DOHH2 (cell line): ENCODE measurements at regions not wholly inside any gene's neighbourhood (a gene's known extent, or its start where the extent isn't known, plus 50 kb on each side); places are given as distances from the start of the nearest gene placed in this dataset.

Experiments used
- H3F3A ChIP-seq: fragments of 200-600 bp; sonication (generic), shearing (Covaris generic); 2 replicates; pipeline ENCODE4 v1.6.0; 2016; ENCODE audit warnings: antibody characterized with exemption, mild to moderate bottlenecking; ENCODE audit not compliant: control insufficient read depth, insufficient read depth
- H3K27ac ChIP-seq: fragments of 200-600 bp; sonication (generic); 2 replicates; pipeline ENCODE4 v1.5.1; 2014; ENCODE audit warnings: low read depth, mild to moderate bottlenecking, low read length, moderate library complexity
- H3K27me3 ChIP-seq: fragments of 200-600 bp; sonication (generic); 2 replicates; pipeline ENCODE4 v1.6.1; 2014; ENCODE audit warnings: mild to moderate bottlenecking, low read length, mixed read lengths; ENCODE audit not compliant: control insufficient read depth
- H3K36me3 ChIP-seq: fragments of 200-600 bp; sonication (generic); 2 replicates; pipeline ENCODE4 v1.6.1; 2014; ENCODE audit warnings: mild to moderate bottlenecking, low read length, moderate library complexity, mixed read lengths; ENCODE audit not compliant: control insufficient read depth
- H3K4me1 ChIP-seq: fragments of 200-600 bp; sonication (generic); 2 replicates; pipeline ENCODE4 v1.6.1; 2014; ENCODE audit warnings: mild to moderate bottlenecking, low read length, mixed read lengths; ENCODE audit not compliant: control insufficient read depth
- H3K4me2 ChIP-seq: fragments of 200-600 bp; sonication (generic); 2 replicates; pipeline ENCODE4 v1.6.0; 2014; ENCODE audit warnings: mild to moderate bottlenecking, low read length, moderate library complexity
- H3K4me3 ChIP-seq: fragments of 200-600 bp; sonication (generic); 2 replicates; pipeline ENCODE4 v1.5.1; 2014; ENCODE audit warnings: mild to moderate bottlenecking, low read length, mixed read lengths
- H3K79me2 ChIP-seq: fragments of 200-600 bp; sonication (generic); 2 replicates; pipeline ENCODE4 v1.6.1; 2014; ENCODE audit warnings: mild to moderate bottlenecking, low read length, mixed read lengths; ENCODE audit not compliant: control insufficient read depth
- H3K9me2 ChIP-seq: fragments of 200-600 bp; sonication (generic); replicated peaks from 2 replicates; pipeline ENCODE4 v1.6.1; 2014; ENCODE audit warnings: mild to moderate bottlenecking, low read length, mixed read lengths; ENCODE audit not compliant: control insufficient read depth
- H3K9me3 ChIP-seq: fragments of 200-600 bp; sonication (generic); 2 replicates; pipeline ENCODE4 v1.6.1; 2014; ENCODE audit warnings: antibody characterized with exemption, low read length, mixed read lengths; ENCODE audit not compliant: control insufficient read depth, insufficient read depth
- H4K20me1 ChIP-seq: fragments of 200-600 bp; sonication (generic); 2 replicates; pipeline ENCODE4 v1.6.0; 2014; ENCODE audit warnings: low read depth, mild to moderate bottlenecking, antibody characterized with exemption, low read length, moderate library complexity; ENCODE audit not compliant: control insufficient read depth, insufficient read depth
- EZH2phosphoT487 ChIP-seq: fragments of 200-600 bp; sonication (generic); IDR thresholded peaks from 2 replicates; pipeline ENCODE4 v1.6.1; 2017; ENCODE audit warnings: borderline replicate concordance, mild to moderate bottlenecking, antibody characterized with exemption, low read length, moderate library complexity, mixed read lengths
- TF ChIP-seq, protein P1 (sequence below): fragments of 200-600 bp; sonication (generic); IDR thresholded peaks from one replicate; pipeline ENCODE4 v1.5.1; 2014; ENCODE audit warnings: antibody characterized with exemption, mild to moderate bottlenecking, low read depth, low read length; ENCODE audit not compliant: poor library complexity, severe bottlenecking

DNA sequence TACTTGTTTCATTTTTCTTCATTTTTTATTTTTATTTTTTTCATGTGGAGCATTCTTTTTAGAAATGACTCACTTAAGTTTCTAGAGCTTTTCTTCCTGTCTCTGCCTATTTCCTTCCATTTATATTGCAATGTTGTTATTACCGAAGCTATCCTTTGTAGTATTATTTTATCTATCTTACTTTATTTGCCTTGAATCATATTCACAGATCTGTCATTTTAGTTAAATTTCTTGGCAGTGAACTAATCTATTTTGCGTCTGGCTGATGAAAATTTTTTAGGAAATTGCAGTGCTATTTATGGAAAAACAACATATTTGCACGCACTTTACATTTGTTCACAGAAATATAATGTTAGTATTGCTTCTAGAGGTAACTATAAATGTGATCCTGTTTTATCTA lies 956.9 kb upstream of the SLC39A10 start:
- no peaks in the 10 kb centered on the region for H3K9me3 ChIP-seq
- no peaks in the 10 kb centered on the region for H3F3A ChIP-seq
- no peak overlapping the region for H3K4me3 ChIP-seq
- H3K27me3 ChIP-seq, result no peaks in the 10 kb centered on the region
- no peak overlapping the region for H3K4me2 ChIP-seq
- TF ChIP-seq, protein P1, sequence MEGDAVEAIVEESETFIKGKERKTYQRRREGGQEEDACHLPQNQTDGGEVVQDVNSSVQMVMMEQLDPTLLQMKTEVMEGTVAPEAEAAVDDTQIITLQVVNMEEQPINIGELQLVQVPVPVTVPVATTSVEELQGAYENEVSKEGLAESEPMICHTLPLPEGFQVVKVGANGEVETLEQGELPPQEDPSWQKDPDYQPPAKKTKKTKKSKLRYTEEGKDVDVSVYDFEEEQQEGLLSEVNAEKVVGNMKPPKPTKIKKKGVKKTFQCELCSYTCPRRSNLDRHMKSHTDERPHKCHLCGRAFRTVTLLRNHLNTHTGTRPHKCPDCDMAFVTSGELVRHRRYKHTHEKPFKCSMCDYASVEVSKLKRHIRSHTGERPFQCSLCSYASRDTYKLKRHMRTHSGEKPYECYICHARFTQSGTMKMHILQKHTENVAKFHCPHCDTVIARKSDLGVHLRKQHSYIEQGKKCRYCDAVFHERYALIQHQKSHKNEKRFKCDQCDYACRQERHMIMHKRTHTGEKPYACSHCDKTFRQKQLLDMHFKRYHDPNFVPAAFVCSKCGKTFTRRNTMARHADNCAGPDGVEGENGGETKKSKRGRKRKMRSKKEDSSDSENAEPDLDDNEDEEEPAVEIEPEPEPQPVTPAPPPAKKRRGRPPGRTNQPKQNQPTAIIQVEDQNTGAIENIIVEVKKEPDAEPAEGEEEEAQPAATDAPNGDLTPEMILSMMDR, result no peak
- H3K9me2 ChIP-seq, result no peaks in the 10 kb centered on the region
- H3K36me3 ChIP-seq, result no peaks in the 10 kb centered on the region
- H3K27ac ChIP-seq, result no peak overlapping the region
- no peaks in the 10 kb centered on the region for H4K20me1 ChIP-seq
- no peaks in the 10 kb centered on the region for H3K79me2 ChIP-seq
- H3K4me1 ChIP-seq, result no peaks in the 10 kb centered on the region

DNA sequence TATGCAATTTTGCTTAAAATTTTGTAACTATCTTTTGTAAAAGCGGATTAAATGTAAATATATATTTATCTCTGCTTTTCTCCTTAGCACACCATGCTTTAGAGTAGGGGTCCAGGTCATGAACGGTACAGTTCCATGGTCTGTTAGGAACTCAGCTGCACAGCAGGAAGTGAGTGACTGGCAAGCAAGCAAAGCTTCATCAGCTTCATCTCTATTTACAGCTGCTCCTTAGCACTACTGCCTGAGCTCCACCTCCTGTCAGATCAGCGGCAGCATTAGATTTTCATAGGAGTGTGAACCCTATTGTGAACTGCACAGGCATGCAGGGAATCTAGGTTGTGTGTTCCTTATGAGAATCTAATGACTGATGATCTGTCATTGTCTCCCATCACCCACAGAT lies 959.0 kb upstream of the SLC39A10 start:
- H3K9me2 ChIP-seq, result no peaks in the 10 kb centered on the region
- no peak for TF ChIP-seq EZH2phosphoT487
- TF ChIP-seq, protein P1, result no peak
- no peaks in the 10 kb centered on the region for H3K9me3 ChIP-seq
- H3K27me3 ChIP-seq, result no peaks in the 10 kb centered on the region
- no peaks in the 10 kb centered on the region for H3F3A ChIP-seq
- H3K4me3 ChIP-seq, result no peak overlapping the region
- no peak overlapping the region for H3K27ac ChIP-seq
- H3K79me2 ChIP-seq, result no peaks in the 10 kb centered on the region
- H4K20me1 ChIP-seq, result no peaks in the 10 kb centered on the region
- no peak overlapping the region for H3K4me2 ChIP-seq
- H3K4me1 ChIP-seq, result no peaks in the 10 kb centered on the region
- H3K36me3 ChIP-seq, result no peaks in the 10 kb centered on the region

DNA sequence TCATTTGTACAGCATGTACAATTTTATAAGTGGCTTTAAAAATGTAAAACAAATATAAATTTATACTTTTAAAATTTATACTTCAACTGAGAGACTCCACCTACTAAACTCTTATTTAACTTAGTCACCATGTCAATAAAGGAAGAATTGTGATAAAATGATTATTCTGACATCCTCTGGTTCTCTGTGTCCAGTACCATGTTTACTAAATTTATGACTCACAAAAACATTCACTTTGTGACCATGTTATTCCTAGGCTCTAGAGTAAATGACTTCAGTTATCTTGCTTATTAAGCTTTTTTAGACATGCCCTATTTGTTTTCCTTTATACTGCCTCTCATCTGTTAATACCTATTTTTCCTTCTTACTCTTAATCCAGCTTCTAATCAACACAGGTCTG lies 959.6 kb upstream of the SLC39A10 start:
- Histone ChIP-seq H3F3A (no peaks in the 10 kb centered on the region), H3K4me1 (no peaks in the 10 kb centered on the region), H3K9me2 (no peaks in the 10 kb centered on the region), H4K20me1 (no peaks in the 10 kb centered on the region), H3K27me3 (no peaks in the 10 kb centered on the region), H3K79me2 (no peaks in the 10 kb centered on the region), H3K9me3 (no peaks in the 10 kb centered on the region), H3K4me3 (no peak overlapping the region), H3K27ac (no peak overlapping the region), H3K36me3 (no peaks in the 10 kb centered on the region), H3K4me2 (no peak overlapping the region)
- TF ChIP-seq, protein P1, result no peak
- TF ChIP-seq EZH2phosphoT487, result no peak

DNA sequence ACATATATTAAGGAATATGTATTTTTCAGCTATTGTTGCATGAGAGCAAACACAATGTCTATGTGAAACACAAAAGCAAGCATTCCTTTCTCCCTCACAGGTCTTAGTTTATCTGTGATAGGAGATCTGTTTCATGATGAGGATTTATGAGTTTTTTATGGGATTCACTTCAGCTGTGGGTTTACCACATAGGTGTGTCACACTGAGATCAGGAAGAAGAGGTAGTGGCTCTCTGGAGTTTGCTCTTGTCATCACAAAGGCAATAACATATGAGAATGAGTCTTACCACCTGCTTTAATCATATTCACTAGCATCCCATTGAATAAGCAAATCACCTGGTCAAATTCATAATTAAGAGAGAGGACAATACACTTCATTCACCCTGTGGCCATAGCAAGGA lies 960.3 kb upstream of the SLC39A10 start:
- H3K4me3 ChIP-seq, result no peak overlapping the region
- no peaks in the 10 kb centered on the region for H3K79me2 ChIP-seq
- H3K4me1 ChIP-seq, result no peaks in the 10 kb centered on the region
- no peaks in the 10 kb centered on the region for H3K36me3 ChIP-seq
- H3F3A ChIP-seq, result no peaks in the 10 kb centered on the region
- H3K27me3 ChIP-seq, result no peaks in the 10 kb centered on the region
- TF ChIP-seq, protein P1, result no peak
- no peak for TF ChIP-seq EZH2phosphoT487
- H3K9me2 ChIP-seq, result no peaks in the 10 kb centered on the region
- no peak overlapping the region for H3K27ac ChIP-seq
- no peaks in the 10 kb centered on the region for H4K20me1 ChIP-seq
- no peaks in the 10 kb centered on the region for H3K9me3 ChIP-seq
- no peak overlapping the region for H3K4me2 ChIP-seq
